HG03520 (cell line): ENCODE measurements at regions not wholly inside any gene's neighbourhood (a gene's known extent, or its start where the extent isn't known, plus 50 kb on each side); places are given as distances from the start of the nearest gene placed in this dataset.
"Not testable (repeated sequence)": the region's sequence is repeated elsewhere in the genome, so short reads cannot be mapped to it uniquely, and the experiment has no call there.

ENCODE experiments used
- ATAC-seq: cut with Tn5 transposase; IDR thresholded peaks from one replicate; pipeline ENCODE4 v1.9.1; 2021; ENCODE audit warnings: mild to moderate bottlenecking, moderate library complexity; ENCODE audit not compliant: unreplicated experiment

DNA sequence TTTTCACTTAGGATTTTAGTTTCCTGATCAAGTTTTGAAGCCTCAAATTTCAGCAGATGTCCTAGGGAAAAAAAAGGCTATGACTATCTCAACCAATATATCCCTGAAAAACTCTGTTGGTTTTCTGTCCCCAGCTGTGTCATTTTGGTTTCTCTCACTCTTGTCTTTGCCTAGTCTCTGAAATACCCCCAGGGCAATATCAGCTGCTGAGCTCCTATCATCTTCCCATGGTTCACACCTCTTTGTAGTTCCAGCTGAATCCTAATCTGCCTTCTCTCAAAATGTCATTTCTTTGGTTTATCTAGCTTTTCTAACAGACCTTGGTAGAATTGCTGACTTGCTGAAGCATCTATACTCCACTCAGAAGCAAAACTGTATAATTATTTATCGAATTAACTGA lies 2370.5 kb downstream of the ARAP2 start:
- no peak for ATAC-seq

DNA sequence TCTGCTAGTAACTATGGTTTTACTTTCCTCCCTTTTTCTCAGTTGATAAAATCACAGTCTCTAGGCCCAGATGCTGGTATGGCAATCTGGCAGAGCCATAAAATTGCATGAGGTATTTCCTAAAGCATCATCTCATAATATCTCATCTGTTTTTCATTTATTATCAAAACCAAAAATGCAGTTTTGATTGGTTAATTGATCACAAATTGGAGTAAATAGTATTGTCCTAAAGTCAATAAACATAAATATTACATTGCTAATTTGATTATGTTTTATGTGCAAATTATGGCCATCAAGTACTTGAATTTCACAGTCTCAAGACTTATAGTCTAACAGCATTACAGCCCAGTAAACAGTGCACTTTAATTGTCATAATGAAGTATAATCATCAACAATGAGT lies 2365.6 kb downstream of the ARAP2 start:
- ATAC-seq: no peak

DNA sequence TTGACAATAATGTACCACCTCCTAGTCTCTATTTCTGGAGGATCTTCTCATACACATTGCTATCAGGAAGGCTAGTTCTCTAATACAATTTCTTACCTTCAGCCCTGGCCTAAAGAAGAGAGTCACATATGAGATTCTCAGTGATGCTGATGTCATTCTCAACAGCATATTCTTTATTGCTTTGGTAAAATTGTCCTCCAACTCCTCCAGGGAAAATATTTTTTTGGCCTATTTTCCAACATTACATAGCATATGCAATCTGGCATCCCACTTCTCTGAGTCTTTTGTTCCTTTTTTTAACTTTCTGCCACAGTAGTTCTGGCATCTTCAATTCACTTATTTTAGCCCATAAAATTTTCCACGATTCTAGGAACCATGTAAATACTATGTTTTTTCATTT lies 2363.1 kb downstream of the ARAP2 start:
- no peak for ATAC-seq

GRCh38 chr4:33882246-33882990 lies 2361.9 kb downstream of the ARAP2 start:
- ATAC-seq: no peak

DNA sequence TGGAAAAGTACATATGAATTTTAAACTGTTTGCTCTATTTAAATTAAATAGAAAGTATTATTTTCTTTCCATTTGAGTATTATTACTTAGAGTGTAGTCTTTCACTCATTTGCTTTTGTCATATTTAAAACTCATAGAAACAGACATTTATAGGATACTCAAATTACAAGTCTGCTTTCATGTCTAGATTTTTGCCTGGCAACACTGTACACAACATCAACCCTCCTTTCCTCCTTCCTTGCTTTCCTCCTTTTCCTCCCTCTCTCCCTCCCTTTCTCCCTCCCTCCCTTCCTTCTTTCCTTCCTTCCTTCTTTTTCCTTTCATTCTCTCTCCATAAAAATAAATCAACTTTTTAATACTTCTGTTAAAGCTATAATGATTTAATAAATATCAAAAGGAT lies 2361.2 kb downstream of the ARAP2 start:
- ATAC-seq: no peak

DNA sequence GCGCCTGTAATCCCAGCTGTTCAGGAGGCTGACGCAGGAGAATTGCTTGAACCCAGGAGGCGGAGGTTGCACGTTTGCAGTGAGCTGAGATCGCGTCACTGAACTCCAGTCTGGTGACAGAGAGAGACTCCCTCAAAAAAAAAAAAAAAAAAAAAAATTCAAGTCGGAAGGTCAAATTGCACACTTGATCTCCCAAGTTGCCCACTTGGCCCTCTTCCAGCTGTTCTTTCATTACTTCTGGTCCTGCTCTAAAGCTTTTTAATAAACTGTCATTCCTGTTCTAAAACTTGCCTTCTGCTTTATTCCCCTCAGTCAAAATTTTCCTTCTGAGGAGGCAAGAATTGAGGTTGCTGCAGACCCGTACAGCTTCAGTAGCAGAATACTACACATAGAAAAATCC lies 2358.0 kb downstream of the ARAP2 start:
- no peak for ATAC-seq

DNA sequence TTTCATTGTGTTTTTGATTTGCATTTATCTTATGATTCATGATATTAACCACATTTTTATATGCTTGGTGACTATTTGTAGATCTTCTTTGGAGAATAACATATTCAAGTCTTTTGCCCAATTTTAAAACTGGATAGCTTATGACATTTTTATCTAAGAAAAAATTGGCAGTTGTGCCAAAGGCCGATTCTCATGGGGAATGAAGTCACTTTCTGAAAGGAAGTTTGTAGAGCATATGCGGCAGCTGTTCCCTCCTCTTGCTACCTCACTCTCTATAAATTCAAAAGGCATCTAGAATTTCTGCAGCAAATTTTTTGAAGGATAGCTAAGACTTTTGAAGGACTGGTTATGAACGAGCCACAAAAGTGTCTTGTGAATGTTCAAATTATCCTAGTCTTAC lies 2353.5 kb downstream of the ARAP2 start:
- no peak for ATAC-seq

DNA sequence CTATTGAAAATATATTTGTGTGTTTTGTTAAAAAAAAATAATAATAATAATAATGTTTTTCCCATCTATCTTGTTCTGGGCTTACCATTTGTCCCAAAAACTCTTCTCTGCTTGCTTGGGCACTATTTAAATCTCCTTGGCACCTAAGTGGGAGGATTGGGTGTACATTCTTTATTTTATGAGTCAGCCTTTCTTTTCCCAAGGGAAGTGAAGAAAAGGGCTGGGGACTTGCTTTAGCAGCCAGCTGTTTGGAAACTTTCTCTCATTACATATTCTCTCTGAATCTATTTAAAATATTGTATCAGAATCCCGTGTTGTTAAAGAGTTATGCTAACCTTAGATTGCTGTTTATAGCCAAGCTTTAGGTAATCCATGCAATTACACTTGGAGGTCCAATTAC lies 2332.4 kb downstream of the ARAP2 start:
- ATAC-seq: no peak

DNA sequence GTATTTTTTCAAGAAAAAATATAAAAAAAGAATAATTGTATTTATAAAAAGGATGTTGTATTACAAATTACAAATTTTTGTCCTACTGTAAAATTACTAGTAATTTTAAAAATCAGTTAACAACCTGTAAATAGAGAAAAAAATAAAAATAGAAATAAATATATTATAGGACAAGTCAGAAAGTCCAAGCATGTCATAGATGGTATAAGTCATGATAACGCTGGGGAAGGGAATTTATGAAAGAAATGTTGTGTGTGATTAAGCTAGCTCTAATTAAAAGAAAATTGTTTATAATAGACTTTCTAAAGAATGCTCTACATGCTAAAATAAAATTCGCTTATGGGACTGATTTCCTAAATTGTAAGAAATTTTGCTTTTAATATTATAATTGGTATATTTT lies 2329.9 kb downstream of the ARAP2 start:
- ATAC-seq: no peak

GRCh38 chr4:33923469-33923868 lies 2320.8 kb downstream of the ARAP2 start:
- no peak for ATAC-seq

- no peak for ATAC-seq
Observed at GRCh38 chr4:33924239-33924638, 2320.1 kb downstream of the ARAP2 start.

- ATAC-seq: no peak
Observed at GRCh38 chr4:33924811-33925210, 2319.5 kb downstream of the ARAP2 start.

DNA sequence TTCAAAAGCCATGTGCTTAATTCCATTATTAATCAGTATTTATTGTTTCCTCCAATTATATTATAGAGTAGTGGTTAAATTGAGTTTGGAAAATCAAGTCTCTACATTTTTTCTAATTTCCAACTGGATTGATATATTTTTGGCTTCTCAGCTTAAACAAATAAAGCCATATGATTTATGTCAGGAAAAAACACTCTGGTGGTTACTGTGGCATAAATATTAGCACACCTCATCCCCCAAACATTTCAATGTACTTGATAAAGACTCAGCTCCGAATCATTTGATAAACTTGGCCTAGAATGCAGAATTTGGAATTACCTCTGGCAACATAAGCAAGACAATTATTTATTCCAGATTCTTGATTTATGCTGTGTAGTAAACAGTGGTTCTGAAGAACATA lies 2313.8 kb downstream of the ARAP2 start:
- ATAC-seq: no peak

DNA sequence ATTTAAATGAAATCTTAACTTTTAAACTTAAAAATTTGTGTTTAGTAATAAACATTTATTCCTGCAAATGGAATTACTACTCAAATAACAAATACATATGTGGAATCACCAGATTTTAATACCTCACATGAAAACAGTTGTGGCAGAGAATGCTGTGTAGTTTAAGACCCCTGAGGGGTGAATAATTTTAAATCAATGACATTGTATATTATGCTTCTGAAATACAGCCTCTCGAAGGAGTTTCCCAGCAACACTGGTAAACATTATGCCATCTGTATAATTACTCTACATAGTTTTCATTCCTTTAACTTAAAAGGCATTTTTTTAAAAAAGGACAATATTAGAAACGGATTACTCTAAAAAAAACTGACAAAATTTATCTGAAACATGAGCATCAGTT lies 2313.3 kb downstream of the ARAP2 start:
- no peak for ATAC-seq

DNA sequence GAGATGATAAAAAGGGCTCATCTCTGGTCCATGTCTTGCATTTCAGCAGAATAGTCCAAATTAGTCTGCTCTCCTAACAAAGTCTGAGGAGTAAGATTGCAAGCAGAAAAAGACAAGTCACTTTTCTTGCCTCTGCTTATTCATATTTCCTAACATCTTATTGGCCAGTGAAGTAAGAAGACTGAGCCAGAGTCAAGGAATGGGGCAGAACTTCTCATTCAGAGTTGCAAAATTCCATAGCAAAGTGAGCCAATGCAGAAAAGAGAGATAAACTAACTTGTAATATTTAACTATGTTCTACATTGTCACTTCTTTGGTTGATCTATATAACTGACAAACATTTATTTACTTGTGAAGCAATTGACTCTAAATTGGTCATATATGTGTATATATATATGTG lies 2304.0 kb downstream of the ARAP2 start:
- no peak for ATAC-seq

DNA sequence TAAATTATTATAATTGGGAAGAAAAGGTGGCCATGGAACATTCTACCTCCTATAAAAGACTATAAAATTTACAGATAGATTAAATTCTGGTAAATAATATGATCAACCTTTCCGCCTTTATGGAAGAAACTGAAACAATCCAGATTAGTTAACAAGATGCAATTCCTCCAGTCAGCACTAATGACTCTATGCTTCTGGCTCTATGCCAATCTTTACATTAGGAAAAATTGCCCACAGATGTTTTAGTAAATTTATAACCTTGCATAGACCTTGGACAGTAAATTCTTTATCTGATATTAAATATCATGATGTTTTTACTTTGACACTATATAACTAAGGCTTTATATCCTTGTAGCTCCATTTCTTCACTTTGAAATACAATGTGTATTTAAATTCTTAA lies 2302.5 kb downstream of the ARAP2 start:
- no peak for ATAC-seq

DNA sequence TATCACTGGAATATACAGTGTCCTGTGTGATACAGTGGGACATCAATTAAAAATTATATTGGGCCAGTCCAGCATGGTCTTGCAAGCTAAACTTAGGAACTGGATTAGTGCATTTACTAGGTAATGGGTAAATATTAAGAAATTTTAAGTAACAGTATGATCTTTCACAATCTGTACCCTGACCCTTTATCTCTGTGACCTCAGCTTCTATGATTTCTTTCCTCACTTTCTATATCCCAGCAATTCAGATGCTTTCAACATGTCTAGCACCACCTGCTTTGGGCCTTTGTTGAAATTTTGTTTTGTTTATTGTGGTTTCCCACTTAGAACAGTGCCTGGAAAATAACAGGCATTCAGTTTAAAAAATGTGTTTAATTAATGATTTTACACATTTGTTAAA lies 2295.4 kb downstream of the ARAP2 start:
- ATAC-seq: no peak

GRCh38 chr4:33953848-33954247 lies 2290.5 kb downstream of the ARAP2 start:
- ATAC-seq: not testable (repeated sequence)

DNA sequence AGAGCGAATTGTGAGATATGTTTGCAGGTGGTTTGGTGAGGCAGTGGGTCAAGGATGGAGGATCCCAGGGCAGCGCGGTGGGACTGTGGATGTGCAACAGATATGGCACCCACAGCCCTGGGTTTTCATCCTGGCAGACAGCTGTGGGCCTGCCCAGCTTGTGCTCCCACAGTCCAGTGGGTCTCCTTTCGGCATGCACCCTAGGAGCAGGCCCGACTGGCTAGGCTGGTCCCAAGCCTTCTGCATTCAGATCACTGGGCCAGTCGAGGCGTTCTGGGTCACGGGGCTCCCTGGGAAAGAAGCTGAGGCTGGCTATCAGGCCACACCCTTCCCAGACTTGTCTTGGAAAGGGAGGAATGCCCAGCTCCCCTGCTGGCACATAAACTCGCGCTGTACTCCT lies 2289.6 kb downstream of the ARAP2 start:
- ATAC-seq: no peak

DNA sequence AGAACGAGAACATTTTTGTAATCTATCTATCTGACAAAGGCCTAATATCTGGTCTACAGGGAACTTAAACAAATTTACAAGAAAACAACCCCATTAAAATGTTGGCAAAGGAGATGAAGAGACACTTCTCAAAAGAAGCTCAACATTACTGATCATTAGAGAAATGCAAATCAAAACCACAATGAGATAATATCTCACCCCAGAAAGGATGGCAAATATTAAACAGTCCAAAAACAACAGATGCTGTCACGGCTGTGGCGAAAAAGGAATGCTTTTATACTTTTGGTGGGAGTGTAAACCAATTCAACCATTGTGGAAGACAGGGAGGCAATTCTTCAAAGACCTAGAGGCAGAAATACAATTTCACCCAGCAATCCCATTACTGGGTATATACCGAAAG lies 2284.8 kb downstream of the ARAP2 start:
- no peak for ATAC-seq

DNA sequence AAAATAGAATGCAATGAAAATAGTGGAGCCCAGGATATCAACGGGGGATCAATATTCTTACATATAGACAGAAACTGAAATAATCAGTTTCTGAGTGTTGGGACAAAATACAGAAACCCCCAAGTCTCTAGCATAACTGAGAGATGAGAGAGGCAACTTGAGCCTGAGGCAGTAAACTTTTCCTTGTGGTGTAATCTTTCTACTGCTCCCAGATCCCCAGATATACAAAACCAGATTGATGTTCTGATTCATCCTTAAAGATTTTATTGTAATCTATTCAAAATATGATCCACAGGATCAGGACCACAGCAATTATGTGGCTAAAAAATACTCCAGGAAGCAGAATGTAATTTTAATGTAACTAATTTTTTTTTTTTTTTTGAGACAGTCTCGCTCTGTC lies 2282.6 kb downstream of the ARAP2 start:
- ATAC-seq: no peak

DNA sequence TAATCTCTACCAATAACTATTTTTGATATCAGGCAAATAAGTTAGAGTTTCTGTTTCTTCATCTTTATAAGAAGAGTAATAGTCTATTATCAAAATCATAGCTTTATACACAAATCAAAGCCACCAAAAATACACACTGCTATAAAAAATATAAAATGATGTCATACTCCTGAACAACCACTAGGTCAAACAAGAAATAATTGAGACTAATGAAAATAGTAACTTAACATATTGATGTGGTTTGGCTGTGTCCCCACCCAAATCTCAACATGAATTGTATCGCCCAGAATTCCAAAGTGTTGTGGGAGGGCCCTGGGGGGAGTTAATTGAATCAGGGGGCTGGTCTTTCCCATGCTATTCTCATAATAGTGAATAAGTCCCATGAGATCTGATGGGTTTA lies 2277.5 kb downstream of the ARAP2 start:
- ATAC-seq: no peak

DNA sequence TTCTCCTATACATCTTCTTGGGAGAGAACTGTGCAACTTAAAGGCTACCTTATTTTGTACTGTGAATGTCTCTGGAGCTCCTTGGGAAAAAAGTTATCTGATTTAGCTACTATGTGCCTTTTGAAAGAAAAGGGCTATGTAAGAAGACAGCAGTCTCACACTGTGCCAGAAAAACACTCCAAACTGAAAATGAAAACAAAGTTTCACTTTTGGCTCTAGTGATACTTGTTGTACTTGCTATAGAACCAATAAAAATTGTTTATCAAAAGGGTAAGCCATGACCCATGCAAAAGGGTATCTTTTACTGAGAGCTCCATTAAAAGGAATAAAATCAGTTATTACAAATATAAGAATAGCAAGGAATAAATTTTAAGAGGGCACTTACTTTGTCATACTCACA lies 2270.0 kb downstream of the ARAP2 start:
- no peak for ATAC-seq
